Activated CD4-positive, alpha-beta T cell treated with anti-CD3 and anti-CD28 coated beads for 48 hours (primary cell): ENCODE measurements at regions not wholly inside any gene's neighbourhood (a gene's known extent, or its start where the extent isn't known, plus 50 kb on each side); places are given as distances from the start of the nearest gene placed in this dataset.

Experiments used
- DNase-seq: peaks from one replicate; pipeline ENCODE4 v3.0.0-alpha.2; 2020

DNA sequence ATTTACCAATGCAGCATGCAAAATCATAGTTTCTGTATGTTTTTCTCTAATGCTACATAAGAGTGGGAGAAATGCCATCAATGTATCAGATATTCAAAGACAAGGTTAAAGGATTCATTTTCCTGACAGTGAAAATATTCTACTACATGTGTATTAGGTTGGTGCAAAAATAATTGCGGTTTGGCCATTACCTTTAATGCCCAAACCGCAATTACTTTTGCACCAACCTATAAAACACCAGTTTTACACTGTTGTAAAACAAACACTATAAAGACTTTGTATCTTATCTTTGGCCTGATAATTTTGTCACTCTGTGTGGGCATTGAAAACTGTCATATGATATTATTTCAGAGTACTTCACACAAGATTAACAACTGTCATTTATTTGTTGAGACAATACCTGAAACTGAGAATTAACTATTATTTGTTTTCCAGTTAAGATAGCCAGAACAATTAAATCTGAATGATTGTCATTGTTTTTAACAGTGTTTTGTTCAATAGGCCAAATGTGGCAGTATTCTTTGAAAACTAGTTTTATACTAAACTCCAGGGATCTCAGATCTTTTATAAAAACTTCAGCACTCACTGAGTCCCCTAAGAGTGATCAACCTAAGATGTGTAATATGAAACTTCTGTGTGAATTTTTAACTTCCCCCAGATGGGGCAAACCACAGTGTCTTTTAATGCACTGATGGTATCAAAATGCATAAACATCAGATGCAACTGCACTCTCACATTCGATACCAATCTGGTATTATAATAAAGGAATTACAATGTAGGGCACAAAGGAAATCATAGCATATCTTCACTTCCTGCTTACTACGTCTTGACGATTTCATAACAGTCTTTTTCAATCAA is 53.8 kb upstream of the FBN2 start:
- no peak for DNase-seq

- no peak for DNase-seq
These were observed 58.0 kb upstream of the FBN2 start for GRCh38 chr5:128596071-128596470.

DNA sequence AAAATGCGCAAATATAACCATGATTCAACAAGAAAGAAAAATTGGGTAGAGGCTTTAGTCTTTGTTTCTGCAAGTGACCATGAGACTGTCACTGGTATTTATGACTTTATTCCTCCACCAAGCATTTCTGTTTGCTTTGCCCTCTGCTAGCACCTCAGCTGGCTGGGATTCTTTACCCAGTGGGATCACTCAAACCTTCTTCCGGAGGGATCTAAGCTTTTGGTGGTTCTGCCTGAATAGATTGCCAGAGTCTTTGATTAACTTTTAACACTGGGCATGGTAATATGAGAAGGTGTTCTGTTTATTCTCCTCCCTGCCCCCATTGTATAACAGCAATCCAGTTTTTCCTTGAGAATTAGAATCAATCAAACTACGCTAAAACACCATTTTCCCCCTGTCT is 59.1 kb upstream of the FBN2 start:
- DNase-seq: no peak

DNA sequence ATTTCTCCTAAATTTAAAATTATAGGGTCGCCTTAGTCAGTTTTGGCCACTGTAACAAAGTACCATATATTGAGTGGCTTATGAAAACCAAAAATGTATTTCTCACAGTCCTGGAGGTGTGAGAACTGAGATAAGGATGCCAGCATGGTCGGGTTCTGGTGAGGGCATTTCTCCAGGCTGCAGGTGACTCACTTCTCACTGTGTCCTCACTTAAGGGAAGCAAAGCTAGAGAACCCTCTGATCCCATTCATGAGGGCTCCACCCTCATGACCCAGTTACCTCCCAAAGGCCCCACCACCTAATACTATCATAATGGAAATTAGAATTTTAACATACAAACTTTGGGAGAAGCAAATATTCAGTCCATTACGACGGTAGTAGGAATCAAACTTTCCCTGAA is 75.1 kb upstream of the FBN2 start:
- no peak for DNase-seq

DNA sequence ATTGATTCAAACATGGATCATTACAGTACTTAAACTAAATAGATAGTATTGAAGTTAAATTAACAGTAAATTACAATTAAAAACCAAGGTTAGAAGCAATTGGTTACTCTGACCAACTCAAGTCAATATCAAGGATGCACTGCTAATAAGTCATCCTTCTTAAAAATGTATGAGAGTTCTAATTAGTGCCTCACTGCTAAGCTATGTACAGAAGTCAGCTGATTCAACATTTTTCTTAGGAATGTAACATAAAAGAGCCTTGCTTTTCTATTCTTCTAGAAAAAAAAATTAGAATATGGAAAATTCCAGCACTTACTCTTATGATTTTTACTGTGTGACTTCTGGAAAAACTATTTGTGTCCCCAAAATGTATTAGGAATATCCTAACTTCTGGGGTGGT is 75.7 kb upstream of the FBN2 start:
- DNase-seq: no peak

DNA sequence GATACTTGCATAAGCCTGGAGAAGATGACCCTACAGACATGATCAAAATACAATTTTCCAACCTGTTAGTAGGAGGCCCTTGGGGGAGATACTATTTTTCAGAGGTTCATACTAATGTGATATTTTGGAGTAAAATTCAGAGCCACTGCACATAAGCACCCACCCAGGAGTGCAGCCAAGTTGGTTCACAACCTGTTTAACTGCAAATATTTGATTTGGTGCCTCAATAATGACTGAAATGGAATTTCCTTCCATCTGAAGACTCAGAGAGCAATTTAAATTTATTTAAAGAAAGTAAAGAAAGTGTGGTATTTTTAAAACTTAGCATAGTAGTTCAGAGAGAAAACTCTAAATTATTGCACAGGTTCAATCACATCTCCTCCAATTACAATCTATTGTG is 77.5 kb upstream of the FBN2 start:
- no peak for DNase-seq

DNA sequence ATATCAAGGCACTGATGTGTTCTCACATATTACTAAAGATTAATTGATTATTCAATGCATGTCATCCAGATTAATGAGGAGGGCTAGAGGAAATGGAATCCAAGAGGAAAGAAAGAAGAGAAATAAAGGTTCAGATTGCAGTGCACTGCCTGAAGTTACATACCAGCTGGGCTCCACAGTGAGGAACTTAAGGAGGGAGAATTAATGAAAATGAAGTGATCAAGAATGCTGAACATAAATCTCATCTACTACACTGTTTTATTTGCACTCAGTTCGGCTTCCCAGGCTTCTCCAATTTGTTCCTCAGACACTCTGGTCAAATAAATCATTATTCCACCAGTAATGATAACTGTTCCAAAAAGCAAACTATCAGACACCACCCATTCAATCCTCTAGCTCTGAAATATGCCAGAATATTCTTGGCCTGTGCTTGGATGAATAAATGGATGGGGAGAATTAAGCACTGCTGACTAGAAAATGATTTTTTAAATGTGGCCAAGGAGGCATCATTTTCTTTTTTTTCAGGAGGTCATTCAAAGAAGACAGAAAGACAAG is 88.6 kb upstream of the FBN2 start:
- DNase-seq: no peak

DNA sequence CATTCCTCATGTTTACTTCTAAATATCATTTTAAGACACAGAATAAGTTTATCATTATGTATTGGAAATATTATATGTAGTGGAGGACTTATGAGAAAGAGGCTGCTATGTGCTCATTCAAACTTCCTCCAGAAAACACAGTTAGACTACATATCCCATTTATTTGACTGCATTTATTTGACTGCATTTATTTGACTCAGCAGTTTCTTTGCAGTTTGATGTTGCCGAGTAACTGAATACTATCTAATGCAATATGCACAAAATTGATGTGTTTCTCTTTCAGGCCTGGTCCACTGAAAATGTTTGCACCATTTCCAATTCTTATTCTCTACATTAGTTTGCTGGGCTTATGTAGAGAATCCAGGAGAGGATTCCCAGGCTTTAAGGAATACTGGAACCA is 89.9 kb upstream of the FBN2 start:
- DNase-seq: no peak

DNA sequence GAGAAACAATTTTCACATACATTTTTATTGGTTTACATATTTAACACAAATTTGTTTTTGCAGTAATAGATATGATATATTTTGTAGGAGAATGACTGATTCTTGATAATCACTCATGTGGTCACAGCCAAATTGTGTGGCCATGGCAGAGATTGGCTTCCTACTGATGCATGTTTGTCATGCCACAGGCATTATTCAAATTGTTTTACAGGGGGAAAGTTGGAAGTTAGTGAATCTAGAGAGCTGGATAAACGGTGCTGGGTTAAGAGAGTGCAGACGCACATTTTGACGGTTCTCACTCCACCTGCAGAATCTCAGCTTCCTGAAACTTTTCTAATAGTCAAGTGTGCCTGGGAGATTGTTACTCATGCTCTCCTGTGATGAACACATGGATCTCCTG is 91.1 kb upstream of the FBN2 start:
- DNase-seq: no peak

DNA sequence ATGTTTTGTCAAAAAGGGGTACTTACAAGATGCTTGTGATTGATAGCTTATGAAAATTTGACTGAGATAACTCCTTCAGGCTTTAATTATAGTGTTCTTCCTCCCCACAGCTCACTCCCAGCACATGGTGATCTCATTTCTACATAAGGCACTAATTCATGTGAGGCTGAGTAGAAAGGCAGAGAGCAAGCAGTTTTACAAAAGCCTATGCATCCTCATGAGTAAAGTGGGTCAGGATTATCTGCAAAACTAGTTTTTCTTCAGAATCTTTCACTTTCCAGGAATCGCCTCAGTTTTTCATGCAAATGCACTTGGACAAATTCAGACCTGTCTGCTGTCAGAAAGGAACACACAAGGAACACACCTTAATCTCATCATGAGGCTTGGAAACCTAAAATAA is 92.1 kb upstream of the FBN2 start:
- DNase-seq: no peak

DNA sequence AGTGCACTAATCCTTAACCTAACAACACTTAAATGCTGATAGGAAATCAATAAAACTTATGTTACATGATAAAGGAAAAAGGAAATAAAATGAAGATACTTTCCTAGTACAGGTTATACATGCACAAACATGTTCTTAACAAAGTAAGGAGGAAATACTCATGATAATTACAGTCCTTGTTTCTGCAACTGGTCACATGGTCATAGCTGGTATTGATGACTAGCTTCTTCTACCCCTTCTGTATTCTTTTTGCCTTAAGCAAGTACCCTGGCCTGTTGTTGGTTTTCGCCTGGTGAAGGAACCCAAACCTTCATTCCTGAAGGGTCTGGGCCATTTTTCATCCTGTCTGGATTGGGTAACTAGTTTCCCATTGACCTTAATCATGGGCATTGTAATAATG is 93.7 kb upstream of the FBN2 start:
- no peak for DNase-seq

DNA sequence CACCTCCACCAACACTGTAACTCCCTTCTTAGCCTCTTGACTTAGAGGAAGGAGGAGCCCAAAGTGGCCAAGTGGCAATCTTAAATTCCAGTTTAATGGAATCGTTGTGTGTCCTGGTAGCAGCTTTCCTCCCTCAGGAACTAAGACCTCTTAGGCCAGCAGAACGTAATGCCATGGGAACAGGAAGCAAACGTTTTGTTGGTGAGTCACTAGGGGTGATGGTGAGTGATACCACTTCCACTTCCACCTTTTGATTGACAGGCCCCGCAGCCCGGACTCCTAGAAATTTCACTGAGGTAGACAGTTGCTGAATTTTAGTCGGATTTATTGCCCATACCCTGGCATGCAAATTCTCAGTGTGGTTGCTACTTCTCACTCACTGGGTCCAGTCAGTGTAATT is 94.2 kb upstream of the FBN2 start:
- DNase-seq: no peak

DNA sequence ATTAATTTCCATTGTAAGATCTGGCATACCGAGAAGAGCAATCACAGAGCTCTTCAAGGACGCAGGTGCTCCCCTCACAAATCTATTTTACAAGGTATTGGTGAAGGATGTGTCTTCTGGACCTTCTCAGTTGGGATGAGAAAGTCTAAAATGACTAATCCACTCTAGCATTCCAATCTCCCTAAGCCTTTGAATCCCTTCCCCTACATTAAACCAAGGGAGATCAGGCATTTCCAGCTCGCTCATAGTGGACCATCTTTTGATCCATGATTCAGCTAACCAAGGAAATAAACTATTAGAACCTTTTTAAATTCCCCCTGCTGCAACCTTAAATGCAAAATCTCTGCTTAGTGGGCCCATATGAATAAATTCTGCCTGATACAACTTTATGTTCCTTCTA is 95.9 kb upstream of the FBN2 start:
- no peak for DNase-seq

GRCh38 chr5:128635379-128635778 is 97.3 kb upstream of the FBN2 start:
- DNase-seq: no peak

- no peak for DNase-seq
These were observed 98.3 kb upstream of the FBN2 start for GRCh38 chr5:128636361-128636760.

DNA sequence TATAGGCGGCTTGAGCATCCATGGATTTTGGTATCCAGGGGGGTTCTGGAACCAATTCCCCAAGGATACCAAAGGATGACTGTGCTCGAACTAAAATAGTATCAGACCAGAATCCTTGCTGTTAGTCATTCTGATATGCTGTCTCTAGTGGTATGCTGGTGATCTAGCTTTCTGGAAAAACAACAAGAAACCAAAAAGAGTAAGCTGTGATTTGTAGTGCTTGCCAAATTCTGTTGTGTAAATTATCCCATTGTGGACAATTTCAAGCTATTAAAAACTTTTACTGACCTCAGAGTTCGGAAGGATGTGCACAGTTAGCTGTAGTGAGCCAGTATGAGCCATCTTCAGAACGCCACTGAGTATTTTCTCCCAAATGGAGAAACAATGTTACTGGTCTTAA is 99.0 kb upstream of the FBN2 start:
- no peak for DNase-seq

- DNase-seq: no peak
These were observed 103.8 kb upstream of the FBN2 start for GRCh38 chr5:128641861-128642260.

DNA sequence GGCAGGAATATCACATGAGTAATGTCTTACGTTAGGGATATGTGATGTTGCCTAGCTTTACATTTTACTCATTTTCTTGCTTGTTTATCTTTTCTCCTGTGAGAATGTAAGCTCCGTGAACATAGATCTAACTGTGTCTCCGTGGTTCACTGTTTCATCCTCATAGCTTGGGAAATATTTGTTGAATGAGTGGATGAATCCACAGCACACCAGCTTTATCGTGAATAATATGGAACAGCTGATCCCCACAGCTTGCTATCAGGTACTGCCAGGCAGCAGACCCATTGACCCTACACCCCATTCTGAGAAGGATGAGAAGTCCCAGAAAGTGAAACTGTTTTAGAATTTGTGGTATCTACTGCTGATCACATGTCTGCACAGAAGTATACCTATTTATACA is 106.8 kb upstream of the FBN2 start:
- no peak for DNase-seq

DNA sequence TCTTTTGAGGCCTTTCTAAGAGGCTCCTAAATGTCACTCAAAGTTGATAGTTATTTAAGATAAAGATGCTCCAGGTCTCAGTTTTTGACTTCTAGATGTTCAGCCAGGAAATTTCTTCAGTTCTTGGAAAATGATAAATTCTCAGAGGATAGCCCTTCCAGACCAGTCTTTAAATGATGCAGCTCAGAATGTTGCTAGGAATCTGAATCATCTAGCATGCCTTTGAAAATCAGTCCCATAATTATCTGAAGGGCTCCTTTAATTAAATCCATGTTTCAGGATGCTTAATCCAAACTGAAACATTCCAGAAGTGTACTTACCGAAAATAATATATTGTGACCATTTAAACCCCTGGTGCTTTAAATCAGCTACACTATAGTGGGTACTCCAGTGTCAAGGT is 107.5 kb upstream of the FBN2 start:
- DNase-seq: no peak

DNA sequence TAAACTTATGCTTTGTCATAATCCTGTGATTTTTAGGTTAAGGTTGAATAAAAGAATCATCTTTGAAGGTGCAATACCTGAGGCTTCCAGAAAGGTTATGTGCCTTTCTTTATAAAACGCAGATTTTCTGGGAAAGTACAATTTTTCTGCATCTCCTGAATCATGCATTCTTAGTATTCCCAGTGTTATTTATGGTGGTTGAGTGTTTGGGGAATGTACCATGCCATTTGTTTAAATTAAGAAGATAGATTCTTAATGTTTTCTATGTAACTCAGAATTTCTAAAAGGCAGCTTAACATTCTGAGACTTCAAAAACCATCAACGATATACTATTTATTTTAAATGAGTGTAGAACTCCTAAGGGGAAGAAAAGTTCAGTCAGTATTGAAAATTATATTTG is 108.1 kb upstream of the FBN2 start:
- no peak for DNase-seq

- DNase-seq: no peak
These were observed 111.1 kb upstream of the FBN2 start for GRCh38 chr5:128649192-128649591.

DNA sequence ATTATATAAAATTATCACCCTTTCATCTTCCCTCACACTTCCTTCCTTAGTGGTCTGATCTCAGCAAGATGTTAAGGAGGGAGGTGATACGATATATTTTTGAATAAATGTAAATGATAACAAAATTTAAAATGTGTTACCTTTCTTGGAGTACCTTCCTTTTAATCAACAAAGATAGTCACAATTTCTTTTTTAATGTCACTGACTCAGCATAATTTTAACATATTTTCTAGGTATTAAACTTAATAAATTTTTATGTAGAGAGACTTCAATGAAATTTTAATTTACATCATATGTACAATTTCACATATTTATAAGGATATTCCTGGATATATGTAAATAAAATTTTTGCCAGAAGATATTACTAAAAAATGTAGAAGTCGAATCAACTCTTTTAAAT is 125.0 kb upstream of the FBN2 start:
- DNase-seq: no peak

- no peak for DNase-seq
These were observed 127.8 kb upstream of the FBN2 start for GRCh38 chr5:128665747-128666355.

DNA sequence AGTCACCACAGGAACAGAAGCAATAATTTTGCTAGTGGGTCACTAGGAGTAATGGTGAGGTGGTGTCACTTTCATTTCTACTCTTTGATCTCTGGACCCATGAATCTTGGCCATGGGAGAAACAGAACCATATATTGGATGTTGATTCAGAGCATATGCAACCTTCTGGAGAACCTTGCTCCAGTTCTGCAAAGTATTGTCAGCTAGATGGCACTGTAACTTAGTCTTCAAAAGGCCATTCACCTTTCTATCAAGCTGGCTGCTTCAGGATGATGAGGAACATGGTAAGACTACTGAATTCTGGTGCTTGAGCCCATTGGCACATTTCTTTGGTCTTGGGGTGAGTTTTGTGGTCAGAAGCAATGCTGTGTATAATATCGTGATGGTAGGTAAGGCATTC is 129.1 kb upstream of the FBN2 start:
- DNase-seq: no peak

DNA sequence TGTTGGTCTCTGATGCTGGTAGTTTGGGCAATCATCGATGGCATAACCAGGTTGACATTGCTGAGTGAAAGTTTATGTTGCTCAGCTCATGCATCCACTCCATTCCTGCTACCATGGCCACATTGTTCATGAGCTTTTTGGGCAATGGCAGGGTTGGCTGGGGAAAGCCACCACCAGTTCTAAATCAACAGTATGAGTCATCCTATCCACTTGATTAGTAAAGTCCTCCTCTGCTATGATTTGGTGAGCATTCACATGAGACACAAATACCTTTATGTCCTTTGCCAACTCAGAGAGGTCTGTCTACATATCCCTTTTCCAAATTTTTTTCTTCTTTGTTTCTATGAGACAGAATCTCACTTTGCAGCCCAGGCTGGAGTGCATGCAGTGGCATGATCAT is 129.7 kb upstream of the FBN2 start:
- no peak for DNase-seq
